ENCODE measurements at regions not wholly inside any gene's neighbourhood (a gene's known extent, or its start where the extent isn't known, plus 50 kb on each side); places are given as distances from the start of the nearest gene placed in this dataset.

GRCh38 chr1:101161619-101162018, 75.2 kb upstream of the S1PR1 start:
- in situ Hi-C loops (cut with MboI), result no loop called here
- FAIRE-seq, result no peak
- no peaks in the 10 kb centered on the region for H3K9me3 ChIP-seq (replicated peaks; ENCODE audit: control insufficient read depth, insufficient read depth, low read length)

More at GRCh38 chr1:101161619-101162018, 75.2 kb upstream of the S1PR1 start:
- no peaks in the 10 kb centered on the region for H3K27me3 ChIP-seq (replicated peaks in 1 of 2; ENCODE audit: control insufficient read depth in 2 of 2, insufficient read depth in 2 of 2, low read length in 1 of 2)
- SMC1A ChIA-PET (ENCODE audit: uncharacterized antibody, unreplicated experiment), result interaction anchor here (1.7 to 1.8 kb wide), 2 partner anchors 7 to 16 kb away, joined by 3 to 4 read pairs; no protein-coding TSS in a partner anchor
- H2AFZ ChIP-seq (ENCODE audit: control insufficient read depth, low read depth, low read length), result no peak overlapping the region
- intact Hi-C loops (cut with micrococcal nuclease; ENCODE audit: unreplicated experiment), result no loop called here
- H4K20me1 ChIP-seq (ENCODE audit: control insufficient read depth, insufficient read depth), result no peaks in the 10 kb centered on the region
- H3K79me2 ChIP-seq (ENCODE audit: control insufficient read depth, insufficient read depth, low read length), result no peaks in the 10 kb centered on the region
- no peak overlapping the region for H3K4me3 ChIP-seq
- no peak overlapping the region for H3K27ac ChIP-seq (ENCODE audit: control insufficient read depth, insufficient read depth)
- TF ChIP-seq SPI1 (IDR thresholded peaks at IDR 0.05; ENCODE audit: borderline replicate concordance, insufficient read depth, low read depth, low read length), result no peak
- no peak for TF ChIP-seq RFX5 (IDR thresholded peaks at IDR 0.05; ENCODE audit: low read depth, low read length)
- TF ChIP-seq BCL11A (IDR thresholded peaks at IDR 0.05; ENCODE audit: low read depth, low read length), result no peak
- TF ChIP-seq PAX5 (IDR thresholded peaks at IDR 0.05; ENCODE audit: borderline replicate concordance, low read depth, low read length), result no peak
- no peak for TF ChIP-seq ZNF592 (IDR thresholded peaks at IDR 0.05)
- no peak for TF ChIP-seq ASH2L (IDR thresholded peaks at IDR 0.05; ENCODE audit: borderline replicate concordance, low read depth)
- TF ChIP-seq IKZF2 (IDR thresholded peaks at IDR 0.05), result no peak
- no peak for TF ChIP-seq NFIC (IDR thresholded peaks at IDR 0.05; ENCODE audit: low read depth, low read length)
- no peak for TF ChIP-seq TCF12 (IDR thresholded peaks at IDR 0.05; ENCODE audit: low read depth, low read length)
- TF ChIP-seq IRF5 (IDR thresholded peaks at IDR 0.05; ENCODE audit: borderline replicate concordance), result no peak
- no peak for TF ChIP-seq SP1 (IDR thresholded peaks at IDR 0.05; ENCODE audit: low read depth, low read length)
- TF ChIP-seq CEBPZ (IDR thresholded peaks at IDR 0.05; ENCODE audit: low read depth, low read length), result no peak
- H3K4me2 ChIP-seq (ENCODE audit: control insufficient read depth, insufficient read depth), result no peak overlapping the region
- RAD21 ChIA-PET (ENCODE audit: unreplicated experiment), result no interaction called here
- H3K9ac ChIP-seq (ENCODE audit: control insufficient read depth, insufficient read depth, low read length), result no peak overlapping the region
- WGBS (ENCODE audit: insufficient coverage, insufficient replicate concordance, low lambda C conversion rate, missing lambda C conversion rate), result 79% methylated on average over 3 of the region's 3 CpGs
- POLR2A ChIA-PET, result no interaction called here
- CTCF ChIA-PET, result interaction anchor here (0.6 kb wide), 1 partner anchor 126 kb away, joined by 3 read pairs; no protein-coding TSS in a partner anchor
- no peaks in the 10 kb centered on the region for H3K4me1 ChIP-seq (ENCODE audit: control insufficient read depth, insufficient read depth, low read length)
- no TSS peak for BruUV-seq (replicated peaks)
- ATAC-seq (no peak), DNase-seq (ENCODE audit: low read depth, low spot score) (no peak)
- no peaks in the 10 kb centered on the region for H3K36me3 ChIP-seq (ENCODE audit: control insufficient read depth in 2 of 2, insufficient read depth in 2 of 2, low read length in 1 of 2)
